ENCODE measurements at regions not wholly inside any gene's neighbourhood (a gene's known extent, or its start where the extent isn't known, plus 50 kb on each side); places are given as distances from the start of the nearest gene placed in this dataset.

GRCh38 chr18:71849407-71849806, 694.7 kb downstream of the CBLN2 start:
- TF ChIP-seq CTCF (conservative IDR thresholded peaks at IDR 0.05; ENCODE audit: low read depth, low read length) (0 out of 2 replicates have a peak, but pooled peaks have one; percentile 15), EZH2 (IDR thresholded peaks at IDR 0.05; ENCODE audit: borderline replicate concordance, low read depth, low read length, poor library complexity, severe bottlenecking) (no peak)

All from A673 (cell line).